Erythroblast (primary cell): ENCODE measurements at regions not wholly inside any gene's neighbourhood (a gene's known extent, or its start where the extent isn't known, plus 50 kb on each side); places are given as distances from the start of the nearest gene placed in this dataset.

Experiments
- GATA1 ChIP-seq: IDR thresholded peaks from 2 replicates; pipeline ENCODE4 v1.6.1; 2011; ENCODE audit warnings: low read depth, mild to moderate bottlenecking, control low read depth, low read length, moderate library complexity
- POLR2A ChIP-seq: IDR thresholded peaks from 2 replicates; pipeline ENCODE4 v1.6.1; 2011; ENCODE audit warnings: mild to moderate bottlenecking, low read length

- no peak for TF ChIP-seq POLR2A
- no peak for TF ChIP-seq GATA1
Measured at GRCh38 chr11:95499516-95500135, 268.6 kb upstream of the SESN3 start.
